K562 (cell line): ENCODE measurements at regions not wholly inside any gene's neighbourhood (a gene's known extent, or its start where the extent isn't known, plus 50 kb on each side); places are given as distances from the start of the nearest gene placed in this dataset.

ENCODE experiments used
- ATAC-seq: fragments of 200-7000 bp; cut with Tn5 transposase; 3 replicates; pipeline ENCODE4 v1.9.1; 2020; ENCODE audit warnings: moderate library complexity
- BruUV-seq: library from RNA; stranded (reverse); fragments of 400-500 nt; replicated peaks from 2 replicates; lab custom pipeline; 2021; lab: Mats Ljungman, UMichigan
- CTCF ChIA-PET: fragments of 300-600 bp; formaldehyde crosslinking; extraction: SDS; loops from one replicate; lab custom pipeline; 2021; ENCODE audit warnings: low intra/inter-chr PET ratio; lab: Yijun Ruan, JAX
- POLR2A ChIA-PET: fragments of 300-600, 350-650 bp; sonication (Branson Sonifier 250); formaldehyde crosslinking; extraction: SDS; loops from one replicate; lab custom pipeline; 2021; ENCODE audit warnings: antibody characterized with exemption, inconsistent platforms; lab: Yijun Ruan, JAX
- DNase-seq, 4 experiments: peaks; one replicate each; pipeline versions ENCODE4 v3.0.0 to v3.0.0-alpha.2; 2011 to 2018; ENCODE audit warnings: low spot score in 3 of 4, mixed read lengths in 3 of 4; ENCODE audit errors: extremely low read depth in 1 of 4
- FAIRE-seq: peaks from 2 replicates; lab custom pipeline; 2011; peaks lifted over from hg19 to GRCh38; lab: Jason Lieb, UNC
- H2AFZ ChIP-seq: 2 replicates; pipeline ENCODE4 v1.6.0; 2011; ENCODE audit warnings: low read depth, low read length, control low read depth, inconsistent platforms
- H3K27ac ChIP-seq: fragments of 200-600 bp; 3 replicates; pipeline ENCODE4 v1.8.0; 2011; ENCODE audit warnings: low read depth, mild to moderate bottlenecking, control low read depth, inconsistent platforms, low read length, moderate library complexity, mixed read lengths; ENCODE audit errors: extremely low read depth
- H3K27me3 ChIP-seq, 2 experiments: fragments of 300-600 bp in 1 of 2; 2 replicates in 1 of 2; 3 replicates in 1 of 2; pipeline versions ENCODE4 v1.6.0 to v1.8.0; 2011; ENCODE audit warnings: inconsistent platforms in 2 of 2, low read length in 2 of 2, mild to moderate bottlenecking in 1 of 2, mixed read lengths in 1 of 2, moderate library complexity in 1 of 2; ENCODE audit not compliant: control insufficient read depth in 2 of 2, insufficient read depth in 2 of 2
- H3K36me3 ChIP-seq: fragments of 300-600 bp; 3 replicates; pipeline ENCODE4 v1.8.0; 2011; ENCODE audit warnings: mild to moderate bottlenecking, low read length, inconsistent platforms; ENCODE audit not compliant: control insufficient read depth, insufficient read depth
- H3K4me1 ChIP-seq, 2 experiments: fragments of 200-600 bp in 1 of 2; replicated peaks in 1 of 2; 2 replicates in 1 of 2; 3 replicates in 1 of 2; pipeline versions ENCODE4 v1.5.1 to v1.8.0; 2011; ENCODE audit warnings: inconsistent platforms in 2 of 2, low read length in 2 of 2, mild to moderate bottlenecking in 1 of 2, mixed read lengths in 1 of 2, moderate library complexity in 1 of 2; ENCODE audit not compliant: control insufficient read depth in 2 of 2, insufficient read depth in 2 of 2
- H3K4me2 ChIP-seq: 2 replicates; pipeline ENCODE4 v1.6.1; 2011; ENCODE audit warnings: low read length, control low read depth, inconsistent platforms, mixed read lengths; ENCODE audit not compliant: insufficient read depth
- H3K4me3 ChIP-seq: fragments of 200-600 bp; sonication (generic), shearing (Covaris generic); 2 replicates; pipeline ENCODE4 v1.5.1; 2016; ENCODE audit warnings: control low read depth, inconsistent platforms
- H3K79me2 ChIP-seq: fragments of 200-600 bp; 3 replicates; pipeline ENCODE4 v1.8.0; 2011; ENCODE audit warnings: low read length, inconsistent platforms; ENCODE audit not compliant: control insufficient read depth, insufficient read depth
- H3K9ac ChIP-seq, 2 experiments: 2 replicates each; pipeline versions ENCODE4 v1.6.0 to v1.6.1; 2011; ENCODE audit warnings: low read depth in 2 of 2, low read length in 2 of 2, control low read depth in 1 of 2, inconsistent platforms in 1 of 2, mild to moderate bottlenecking in 1 of 2, mixed read lengths in 1 of 2; ENCODE audit not compliant: insufficient read depth in 1 of 2
- H3K9me1 ChIP-seq: one replicate; pipeline ENCODE4 v1.6.0; 2011; ENCODE audit warnings: inconsistent platforms, mild to moderate bottlenecking, low read length, moderate library complexity; ENCODE audit not compliant: control insufficient read depth, insufficient read depth
- H3K9me3 ChIP-seq: replicated peaks from 2 replicates; pipeline ENCODE4 v1.5.1; 2011; ENCODE audit warnings: low read depth, low read length, inconsistent platforms; ENCODE audit not compliant: control insufficient read depth, insufficient read depth
- H4K20me1 ChIP-seq: replicated peaks from 2 replicates; pipeline ENCODE4 v1.6.1; 2011; ENCODE audit warnings: low read length, inconsistent platforms, mixed read lengths; ENCODE audit not compliant: control insufficient read depth, insufficient read depth
- CSDE1 ChIP-seq, 2 experiments: fragments of 450-650 bp; IDR thresholded peaks; 2 replicates each; pipeline ENCODE4 v1.6.1; 2016; ENCODE audit warnings: mild to moderate bottlenecking in 1 of 2
- ELF2 ChIP-seq: fragments of 250-450 bp; sonication (Bioruptor Pico); IDR thresholded peaks from 2 replicates; pipeline ENCODE4 v1.5.0; 2021; ENCODE audit warnings: mild to moderate bottlenecking
- FOS ChIP-seq: IDR thresholded peaks from 3 replicates; pipeline ENCODE4 v1.6.1; 2011; ENCODE audit not compliant: insufficient read length; ENCODE audit errors: extremely low read depth
- HES1 ChIP-seq: fragments of 450-650 bp; IDR thresholded peaks from 2 replicates; pipeline ENCODE4 v1.6.1; 2016; ENCODE audit warnings: low read depth, mild to moderate bottlenecking, moderate library complexity
- MAFG ChIP-seq: fragments of 450-650 bp; conservative IDR thresholded peaks from 2 replicates; pipeline ENCODE4 v1.6.1; 2016; ENCODE audit warnings: missing genetic modification characterization, missing compliant biosample characterization
- MXI1 ChIP-seq: IDR thresholded peaks from 2 replicates; pipeline ENCODE4 v1.6.1; 2011; ENCODE audit warnings: low read depth, mild to moderate bottlenecking, improper control_type of control experiment, low read length
- SLC30A9 ChIP-seq: fragments of 250-450 bp; sonication (Bioruptor Pico); IDR thresholded peaks from 2 replicates; pipeline ENCODE4 v1.8.0; 2022; ENCODE audit warnings: mild to moderate bottlenecking, moderate library complexity
- U2AF2 ChIP-seq: fragments of 200-400 bp; formaldehyde crosslinking; optimal IDR thresholded peaks from 2 replicates; pipeline ENCODE3; 2017; ENCODE audit warnings: low read depth, mild to moderate bottlenecking, low read length
- XRCC4 ChIP-seq: IDR thresholded peaks from one replicate; pipeline ENCODE4 v1.6.1; 2011; ENCODE audit not compliant: insufficient read depth, insufficient read length; ENCODE audit errors: extremely low read depth
- ZNF146 ChIP-seq: IDR thresholded peaks from one replicate; pipeline ENCODE4 v1.6.1; 2018; ENCODE audit warnings: missing compliant biosample characterization; ENCODE audit not compliant: unreplicated experiment
- ZNF707 ChIP-seq: fragments of 250-450 bp; sonication (Bioruptor Pico); conservative IDR thresholded peaks from 2 replicates; pipeline ENCODE4 v1.8.0; 2022; ENCODE audit warnings: inconsistent platforms, mild to moderate bottlenecking, moderate library complexity
- WGBS: fragments of 100-300 bp; shearing (Covaris generic); methylation state at CpG from one replicate; pipeline ENCODE4 v1.1.6; 2016; ENCODE audit warnings: low coverage, mixed read lengths; ENCODE audit not compliant: insufficient coverage; ENCODE audit errors: missing lambda C conversion rate; 5-methylcytosine and 5-hydroxymethylcytosine counted together
- in situ Hi-C: fragments of 300-500 bp; cut with MboI; formaldehyde crosslinking; loops from 4 replicates; pipeline ENCODE4 v1.15.0; 2018; ENCODE audit warnings: inconsistent platforms, mixed read lengths
- intact Hi-C: fragments of 100-400 bp; cut with micrococcal nuclease; formaldehyde crosslinking; loops from 2 replicates; pipeline ENCODE4 v1.14.2; 2022
- TF ChIP-seq, protein P1 (sequence below), 2 experiments: fragments of 450-650 bp; IDR thresholded peaks; 2 replicates each; pipeline ENCODE4 v1.6.1; 2018; ENCODE audit warnings: mild to moderate bottlenecking in 2 of 2, low read depth in 1 of 2; ENCODE audit not compliant: partially characterized antibody in 2 of 2

DNA sequence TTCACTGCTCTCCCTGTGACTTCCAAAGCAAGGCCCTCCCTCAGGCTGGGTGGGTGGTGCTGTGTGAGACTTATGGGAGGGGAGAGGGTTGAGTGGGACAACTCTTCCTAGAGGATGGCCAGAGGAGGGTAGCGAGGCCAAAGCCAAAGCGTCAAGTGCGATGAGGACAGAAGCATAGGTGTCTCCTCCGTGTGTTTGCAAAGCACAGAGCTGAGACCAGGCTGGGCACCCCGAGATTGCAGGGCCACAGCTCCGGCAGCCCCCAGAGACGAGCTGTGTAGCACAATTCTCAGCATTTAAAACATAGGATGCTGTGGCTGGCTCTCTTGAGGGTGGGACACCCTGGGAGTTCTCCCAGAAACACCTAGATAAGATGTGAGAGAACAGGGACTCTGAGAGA, 1374.5 kb downstream of the BRD1 start:
- Histone ChIP-seq H3K9ac (no peak overlapping the region), H3K27me3 (peaks cover 0 to 13% of the 10 kb centered on the region in 2 experiments; a peak in 1 of 5 replicates), H3K9me1 (no peaks in the 10 kb centered on the region), H2AFZ (no peak overlapping the region), H3K4me1 (no peaks in the 10 kb centered on the region), H3K79me2 (no peaks in the 10 kb centered on the region), H3K36me3 (no peaks in the 10 kb centered on the region), H4K20me1 (no peaks in the 10 kb centered on the region), H3K27ac (no peak overlapping the region), H3K9me3 (no peaks in the 10 kb centered on the region), H3K4me2 (no peak overlapping the region), H3K4me3 (no peak overlapping the region)
- TF ChIP-seq XRCC4: no peak
- no peak for TF ChIP-seq ZNF707 (CRISPR knock-in tag)
- no peak for TF ChIP-seq MXI1
- no peak for TF ChIP-seq U2AF2
- no peak for TF ChIP-seq FOS
- no peak for TF ChIP-seq SLC30A9 (CRISPR knock-in tag)
- TF ChIP-seq ELF2 (CRISPR knock-in tag): no peak
- TF ChIP-seq ZNF146: no peak
- TF ChIP-seq, protein P1, sequence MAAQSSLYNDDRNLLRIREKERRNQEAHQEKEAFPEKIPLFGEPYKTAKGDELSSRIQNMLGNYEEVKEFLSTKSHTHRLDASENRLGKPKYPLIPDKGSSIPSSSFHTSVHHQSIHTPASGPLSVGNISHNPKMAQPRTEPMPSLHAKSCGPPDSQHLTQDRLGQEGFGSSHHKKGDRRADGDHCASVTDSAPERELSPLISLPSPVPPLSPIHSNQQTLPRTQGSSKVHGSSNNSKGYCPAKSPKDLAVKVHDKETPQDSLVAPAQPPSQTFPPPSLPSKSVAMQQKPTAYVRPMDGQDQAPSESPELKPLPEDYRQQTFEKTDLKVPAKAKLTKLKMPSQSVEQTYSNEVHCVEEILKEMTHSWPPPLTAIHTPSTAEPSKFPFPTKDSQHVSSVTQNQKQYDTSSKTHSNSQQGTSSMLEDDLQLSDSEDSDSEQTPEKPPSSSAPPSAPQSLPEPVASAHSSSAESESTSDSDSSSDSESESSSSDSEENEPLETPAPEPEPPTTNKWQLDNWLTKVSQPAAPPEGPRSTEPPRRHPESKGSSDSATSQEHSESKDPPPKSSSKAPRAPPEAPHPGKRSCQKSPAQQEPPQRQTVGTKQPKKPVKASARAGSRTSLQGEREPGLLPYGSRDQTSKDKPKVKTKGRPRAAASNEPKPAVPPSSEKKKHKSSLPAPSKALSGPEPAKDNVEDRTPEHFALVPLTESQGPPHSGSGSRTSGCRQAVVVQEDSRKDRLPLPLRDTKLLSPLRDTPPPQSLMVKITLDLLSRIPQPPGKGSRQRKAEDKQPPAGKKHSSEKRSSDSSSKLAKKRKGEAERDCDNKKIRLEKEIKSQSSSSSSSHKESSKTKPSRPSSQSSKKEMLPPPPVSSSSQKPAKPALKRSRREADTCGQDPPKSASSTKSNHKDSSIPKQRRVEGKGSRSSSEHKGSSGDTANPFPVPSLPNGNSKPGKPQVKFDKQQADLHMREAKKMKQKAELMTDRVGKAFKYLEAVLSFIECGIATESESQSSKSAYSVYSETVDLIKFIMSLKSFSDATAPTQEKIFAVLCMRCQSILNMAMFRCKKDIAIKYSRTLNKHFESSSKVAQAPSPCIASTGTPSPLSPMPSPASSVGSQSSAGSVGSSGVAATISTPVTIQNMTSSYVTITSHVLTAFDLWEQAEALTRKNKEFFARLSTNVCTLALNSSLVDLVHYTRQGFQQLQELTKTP (IDR thresholded peaks at IDR 0.05; ENCODE audit: low read depth in 1 of 2, partially characterized antibody in 2 of 2): no peak
- no peak for TF ChIP-seq HES1
- no peak for TF ChIP-seq MAFG (tag)
- TF ChIP-seq CSDE1 (IDR thresholded peaks at IDR 0.05): no peak
- no peak for DNase-seq
- ChIA-PET CTCF (no interaction called here), POLR2A (no interaction called here)
- BruUV-seq: no TSS peak
- FAIRE-seq: no peak
- 0% methylated on average over 3 of the region's 7 CpGs for WGBS
- ATAC-seq: no peak
- intact Hi-C loops (no loop called here), in situ Hi-C loops (no loop called here)
